Psoas muscle (tissue), 7 donors: ENCODE measurements at regions not wholly inside any gene's neighbourhood (a gene's known extent, or its start where the extent isn't known, plus 50 kb on each side); places are given as distances from the start of the nearest gene placed in this dataset.
"Not testable (repeated sequence)": the region's sequence is repeated elsewhere in the genome, so short reads cannot be mapped to it uniquely, and the experiment has no call there.

ENCODE experiments used
- ATAC-seq, 4 donors: fragments of 200-7000 bp; cut with Tn5 transposase; one replicate each; pipeline ENCODE4 v1.9.1; 2020; ENCODE audit warnings: moderate library complexity in 3 of 4, mild to moderate bottlenecking in 2 of 4
- DNase-seq, 2 donors: peaks; one replicate each; pipeline ENCODE4 v3.0.0-alpha.2; 2020
- H3K27ac ChIP-seq: fragments of 200-600 bp; one replicate; pipeline ENCODE4 v1.8.0; 2022
- H3K27me3 ChIP-seq, 3 donors: fragments of 200-600 bp in 1 of 3; one replicate each; pipeline versions ENCODE4 v1.6.1 to v1.8.0; 2013 to 2022; ENCODE audit warnings: low read length in 2 of 3, mild to moderate bottlenecking in 2 of 3, moderate library complexity in 1 of 3; ENCODE audit not compliant: insufficient read depth in 3 of 3
- H3K36me3 ChIP-seq, 2 donors: fragments of 200-600 bp in 1 of 2; one replicate each; pipeline versions ENCODE4 v1.6.1 to v1.8.0; 2013 to 2022; ENCODE audit warnings: low read depth in 1 of 2, mild to moderate bottlenecking in 1 of 2, moderate library complexity in 1 of 2; ENCODE audit not compliant: insufficient read depth in 1 of 2
- H3K4me1 ChIP-seq: fragments of 200-600 bp; one replicate; pipeline ENCODE4 v1.8.0; 2022
- H3K4me3 ChIP-seq: fragments of 200-600 bp; one replicate; pipeline ENCODE4 v1.8.0; 2022; ENCODE audit warnings: mild to moderate bottlenecking
- H3K9me3 ChIP-seq: fragments of 200-600 bp; one replicate; pipeline ENCODE4 v1.8.0; 2022
- CTCF ChIP-seq: fragments of 200-600 bp; IDR thresholded peaks from one replicate; pipeline ENCODE4 v1.8.0; 2022; ENCODE audit warnings: antibody characterized with exemption
- WGBS, 3 donors: extraction: QIAGEN DNeasy Blood & Tissue Kit; methylation state at CpG; one replicate each; pipeline versions ENCODE4 v1.1.6 to v1.1.7; 2013; 5-methylcytosine and 5-hydroxymethylcytosine counted together
- intact Hi-C, 2 donors: fragments of 100-400 bp; cut with DNase I; formaldehyde crosslinking; loops; one replicate each; pipeline versions ENCODE4 v1.11.0 to v1.14.2; 2022
- donor health status: healthy with polysubstance abuse.
- donor health status: DM: no; HTN: no; CAD: no; lungs with moderate emphysema.
- donor health status: Bipolar disorder and iron deficiency.
- donor health status: healthy.
- donor health status: DM: yes; HTN: yes; CAD: no.
- donor health status: DM: no; HTN: no; CAD: no.
- donor health status: DM: yes; HTN: yes; CAD: no.

- intact Hi-C loops: no loop called here
- Histone ChIP-seq H3K27ac (no peak overlapping the region), H3K4me1 (no peaks in the 10 kb centered on the region), H3K36me3 (no peaks in the 10 kb centered on the region), H3K27me3 (no peaks in the 10 kb centered on the region), H3K9me3 (no peaks in the 10 kb centered on the region), H3K4me3 (no peak overlapping the region)
- no peak for DNase-seq
- ATAC-seq: no peak
- TF ChIP-seq CTCF: no peak
- WGBS, 3 donors: 93 to 100% (median 96%) methylated on average over 1 of the region's 1 CpG
These were observed 189.3 kb upstream of the SLC35B3 start for GRCh38 chr6:8624665-8625064.

- intact Hi-C loops: no loop called here
- ATAC-seq: no peak
- no peak overlapping the region for H3K27ac ChIP-seq
- H3K27me3 ChIP-seq: no peaks in the 10 kb centered on the region
- H3K4me1 ChIP-seq: no peaks in the 10 kb centered on the region
- no peaks in the 10 kb centered on the region for H3K9me3 ChIP-seq
- H3K4me3 ChIP-seq: no peak overlapping the region
- no peak for DNase-seq
- TF ChIP-seq CTCF: no peak
- WGBS, 3 donors: 91 to 95% (median 92%) methylated on average over 3 of the region's 3 CpGs
- no peaks in the 10 kb centered on the region for H3K36me3 ChIP-seq
These were observed 188.1 kb upstream of the SLC35B3 start for GRCh38 chr6:8623441-8623840.

- intact Hi-C loops: no loop called here
- no peak overlapping the region for H3K4me3 ChIP-seq
- no peak overlapping the region for H3K27ac ChIP-seq
- no peaks in the 10 kb centered on the region for H3K27me3 ChIP-seq
- no peaks in the 10 kb centered on the region for H3K9me3 ChIP-seq
- 91 to 93% (median 92%) methylated on average over 8 of the region's 8 CpGs for WGBS, 3 donors
- no peak for TF ChIP-seq CTCF
- no peaks in the 10 kb centered on the region for H3K36me3 ChIP-seq
- ATAC-seq (no peak), DNase-seq (no peak)
- no peaks in the 10 kb centered on the region for H3K4me1 ChIP-seq
These were observed 184.5 kb upstream of the SLC35B3 start for GRCh38 chr6:8619853-8620252.

GRCh38 chr6:8619408-8619807 lies 184.1 kb upstream of the SLC35B3 start:
- ATAC-seq, intact Hi-C loops, H3K36me3 ChIP-seq, H3K4me1 ChIP-seq, H3K9me3 ChIP-seq, H3K4me3 ChIP-seq, DNase-seq, H3K27ac ChIP-seq, H3K27me3 ChIP-seq: not testable (repeated sequence)
- 70 to 73% (median 72%) methylated on average over 5 of the region's 5 CpGs for WGBS, 3 donors

- ATAC-seq: no peak
- Histone ChIP-seq H3K27ac (no peak overlapping the region), H3K27me3 (no peaks in the 10 kb centered on the region), H3K4me1 (no peaks in the 10 kb centered on the region), H3K9me3 (no peaks in the 10 kb centered on the region), H3K4me3 (no peak overlapping the region), H3K36me3 (no peaks in the 10 kb centered on the region)
- 74 to 84% (median 75%) methylated on average over 5 of the region's 5 CpGs for WGBS, 3 donors
- TF ChIP-seq CTCF: no peak
- DNase-seq: no peak
- intact Hi-C loops: no loop called here
These were observed 173.4 kb upstream of the SLC35B3 start for GRCh38 chr6:8608737-8609136.
